ENCODE measurements at regions not wholly inside any gene's neighbourhood (a gene's known extent, or its start where the extent isn't known, plus 50 kb on each side); places are given as distances from the start of the nearest gene placed in this dataset.

DNA sequence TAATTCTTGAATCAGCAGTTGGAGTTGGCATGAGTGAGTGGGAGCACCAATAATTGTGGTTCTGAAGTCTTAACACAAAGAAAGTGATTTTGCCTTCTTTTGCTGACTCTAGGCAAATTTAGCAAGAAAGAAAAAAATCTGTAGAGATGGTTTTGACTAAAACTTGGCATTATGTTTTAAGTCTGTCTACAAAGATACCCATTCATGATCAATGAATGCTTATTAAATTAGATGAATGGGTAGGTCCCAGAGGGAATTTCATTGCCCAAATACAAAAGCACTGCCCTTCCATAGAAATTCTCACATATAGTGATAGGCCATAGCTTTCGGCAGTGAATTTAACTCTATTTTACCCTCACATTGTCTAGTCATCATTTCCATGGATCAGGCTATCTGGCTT is 428.6 kb upstream of the ADAMTSL1 start:
- H2BK12ac ChIP-seq (ENCODE audit: insufficient read length, low read depth, low read length): no peak overlapping the region
- Mint-ChIP-seq H3K27ac (no peak overlapping the region), H3K4me3 (no peak overlapping the region), H3K27me3 (ENCODE audit: low read depth) (no peaks in the 10 kb centered on the region), H3K36me3 (ENCODE audit: insufficient read depth in 1 of 3, low read depth in 3 of 3) (no peaks in the 10 kb centered on the region), H3K9me3 (no peaks in the 10 kb centered on the region; a peak in 1 of 5 replicates), H3K4me1 (no peaks in the 10 kb centered on the region)
- no peak overlapping the region for H4K8ac ChIP-seq (replicated peaks; ENCODE audit: insufficient read length, low read depth, low read length)
- H3K79me1 ChIP-seq (ENCODE audit: insufficient read depth, low read depth, low read length, poor library complexity, severe bottlenecking): no peaks in the 10 kb centered on the region
- no peak for DNase-seq
- no peak overlapping the region for H4K91ac ChIP-seq (ENCODE audit: insufficient read length, low read depth, low read length)
- no peak for TF ChIP-seq CTCF (conservative IDR thresholded peaks at IDR 0.05)
- no peak overlapping the region for H2AFZ ChIP-seq (ENCODE audit: low read length)
- H4K20me1 ChIP-seq (ENCODE audit: control insufficient read depth, insufficient read depth, insufficient read length): no peaks in the 10 kb centered on the region
- no peak overlapping the region for H3K4me2 ChIP-seq (ENCODE audit: insufficient read depth, insufficient read length, low read length)
- no peak overlapping the region for H3K27ac ChIP-seq (ENCODE audit: insufficient read length, low read depth, low read length)
- H3K18ac ChIP-seq (ENCODE audit: insufficient read length, low read depth, low read length): no peak overlapping the region
- H2BK5ac ChIP-seq (ENCODE audit: insufficient read length, low read length): no peak overlapping the region
- H3K56ac ChIP-seq (ENCODE audit: insufficient read length, low read depth, low read length): no peak overlapping the region
- no peaks in the 10 kb centered on the region for H3K4me1 ChIP-seq (ENCODE audit: insufficient read depth, low read length)
- H3T11ph ChIP-seq (ENCODE audit: low read length): no peak overlapping the region
- no peak overlapping the region for H2BK15ac ChIP-seq (ENCODE audit: low read depth, low read length)
- no peak overlapping the region for H3K9ac ChIP-seq (ENCODE audit: extremely low read depth, insufficient read length, low read length)
- no peaks in the 10 kb centered on the region for H3K79me2 ChIP-seq (ENCODE audit: insufficient read depth, low read length)
- H3K9me3 ChIP-seq (ENCODE audit: control insufficient read depth, low read depth, low read length): no peaks in the 10 kb centered on the region
- H3K4ac ChIP-seq (ENCODE audit: low read depth, low read length): no peak overlapping the region
- H2BK20ac ChIP-seq (ENCODE audit: low read depth, low read length, poor library complexity, severe bottlenecking): no peak overlapping the region
- no peaks in the 10 kb centered on the region for H3K27me3 ChIP-seq (ENCODE audit: insufficient read depth, low read length)
- no peaks in the 10 kb centered on the region for H3K23me2 ChIP-seq (ENCODE audit: insufficient read length, low read depth, low read length, poor library complexity, severe bottlenecking)
- no peak overlapping the region for H3K14ac ChIP-seq (ENCODE audit: insufficient read depth, low read length)
- no peak overlapping the region for H2AK5ac ChIP-seq (ENCODE audit: insufficient read length, low read length)
- no peak overlapping the region for H3K23ac ChIP-seq (ENCODE audit: insufficient read length, low read depth, low read length)
- no peak overlapping the region for H2BK120ac ChIP-seq (ENCODE audit: low read depth, low read length, poor library complexity, severe bottlenecking)
- H4K5ac ChIP-seq (ENCODE audit: insufficient read length, low read depth, low read length): no peak overlapping the region
- no CpG with 5 or more reads among the region's 1 CpG for WGBS (ENCODE audit: extremely low coverage, insufficient read length, low lambda C conversion rate)
